ENCODE measurements at regions not wholly inside any gene's neighbourhood (a gene's known extent, or its start where the extent isn't known, plus 50 kb on each side); places are given as distances from the start of the nearest gene placed in this dataset.
"Not testable (repeated sequence)": the region's sequence is repeated elsewhere in the genome, so short reads cannot be mapped to it uniquely, and the experiment has no call there.

DNA sequence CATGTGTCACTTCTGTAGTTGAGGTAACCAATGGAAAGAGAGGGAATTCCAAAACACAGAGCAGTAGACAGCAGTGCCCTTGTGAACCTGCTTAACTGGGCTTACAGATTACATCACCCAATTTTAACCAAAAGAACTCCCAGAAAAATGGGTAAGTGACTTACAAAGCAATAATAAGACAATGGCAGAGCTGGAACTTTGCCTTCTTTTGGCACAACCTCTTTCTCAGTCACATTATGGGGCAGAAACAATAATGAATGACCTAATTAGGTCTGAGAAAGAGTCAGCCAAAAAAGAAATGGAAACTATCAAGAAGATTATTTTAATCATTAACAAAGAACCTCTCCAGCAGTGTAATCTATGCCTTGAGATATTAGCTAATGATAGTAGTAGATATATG is 146.5 kb downstream of the SPATA31D1 start:
- TF ChIP-seq, protein P1, sequence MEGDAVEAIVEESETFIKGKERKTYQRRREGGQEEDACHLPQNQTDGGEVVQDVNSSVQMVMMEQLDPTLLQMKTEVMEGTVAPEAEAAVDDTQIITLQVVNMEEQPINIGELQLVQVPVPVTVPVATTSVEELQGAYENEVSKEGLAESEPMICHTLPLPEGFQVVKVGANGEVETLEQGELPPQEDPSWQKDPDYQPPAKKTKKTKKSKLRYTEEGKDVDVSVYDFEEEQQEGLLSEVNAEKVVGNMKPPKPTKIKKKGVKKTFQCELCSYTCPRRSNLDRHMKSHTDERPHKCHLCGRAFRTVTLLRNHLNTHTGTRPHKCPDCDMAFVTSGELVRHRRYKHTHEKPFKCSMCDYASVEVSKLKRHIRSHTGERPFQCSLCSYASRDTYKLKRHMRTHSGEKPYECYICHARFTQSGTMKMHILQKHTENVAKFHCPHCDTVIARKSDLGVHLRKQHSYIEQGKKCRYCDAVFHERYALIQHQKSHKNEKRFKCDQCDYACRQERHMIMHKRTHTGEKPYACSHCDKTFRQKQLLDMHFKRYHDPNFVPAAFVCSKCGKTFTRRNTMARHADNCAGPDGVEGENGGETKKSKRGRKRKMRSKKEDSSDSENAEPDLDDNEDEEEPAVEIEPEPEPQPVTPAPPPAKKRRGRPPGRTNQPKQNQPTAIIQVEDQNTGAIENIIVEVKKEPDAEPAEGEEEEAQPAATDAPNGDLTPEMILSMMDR (IDR thresholded peaks at IDR 0.05; ENCODE audit: extremely low read depth, missing control alignments) = no peak
- no peak for DNase-seq (ENCODE audit: low spot score)

DNA sequence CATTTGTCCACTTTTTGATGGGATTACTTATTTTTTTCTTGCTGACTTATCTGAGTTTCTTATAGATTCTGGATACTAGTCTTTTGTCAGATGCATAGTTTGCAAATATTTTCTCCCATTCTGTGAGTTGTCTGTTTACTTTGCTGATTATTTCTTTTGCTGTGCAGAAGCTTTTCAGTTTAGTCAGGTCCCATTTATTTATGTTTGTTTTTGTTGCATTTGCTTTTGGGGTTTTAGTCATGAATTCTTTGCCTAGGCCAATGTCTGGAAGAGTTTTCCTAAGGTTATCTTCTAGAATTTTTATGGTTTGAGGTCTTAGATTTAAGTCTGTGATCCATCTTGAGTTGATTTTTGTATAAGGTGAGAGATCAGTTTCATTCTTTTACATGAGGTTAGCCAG is 149.5 kb downstream of the SPATA31D1 start:
- not testable (repeated sequence) for DNase-seq (ENCODE audit: low spot score)

DNA sequence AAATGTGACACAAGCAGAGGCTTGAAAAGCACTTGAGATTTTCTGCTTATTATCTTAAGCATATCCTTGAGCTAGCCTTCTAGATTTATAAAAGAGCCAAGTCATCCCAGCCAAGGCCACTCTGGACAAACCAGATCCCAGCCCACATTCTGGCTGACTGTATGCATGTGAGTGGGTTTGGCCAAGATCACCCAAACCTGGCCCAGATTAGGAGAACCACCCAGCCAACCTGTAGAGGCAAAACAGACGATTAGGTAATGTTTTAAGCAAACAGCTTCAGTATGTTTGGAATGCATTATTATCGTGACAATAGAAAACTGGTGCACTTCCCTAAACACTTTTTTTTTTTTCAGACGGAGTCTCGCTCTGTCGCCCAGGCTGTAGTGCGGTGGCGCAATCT is 151.9 kb downstream of the SPATA31D1 start:
- TF ChIP-seq, protein P1 (IDR thresholded peaks at IDR 0.05; ENCODE audit: extremely low read depth, missing control alignments) = no peak
- DNase-seq (ENCODE audit: low spot score) = no peak

DNA sequence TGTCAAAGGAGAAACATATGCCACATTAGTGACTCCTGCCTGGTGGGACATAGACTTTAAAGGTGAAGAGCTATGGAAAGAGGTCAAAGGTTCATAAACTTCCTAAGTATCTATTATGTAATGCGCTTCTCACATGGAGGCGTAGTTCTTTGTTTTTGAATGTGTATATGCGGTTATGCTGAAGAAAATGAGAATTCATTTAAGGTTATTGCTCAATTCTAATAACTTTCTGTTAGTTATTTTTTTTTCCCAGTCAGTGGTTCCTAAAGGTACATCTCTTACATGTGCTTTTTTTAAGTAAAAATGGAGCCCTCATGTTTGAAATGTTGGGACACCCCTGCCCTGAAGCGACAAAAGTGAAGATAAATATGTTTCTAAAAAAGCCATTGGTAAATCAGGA is 156.2 kb downstream of the SPATA31D1 start:
- TF ChIP-seq, protein P1 (IDR thresholded peaks at IDR 0.05; ENCODE audit: extremely low read depth, missing control alignments) = no peak
- DNase-seq (ENCODE audit: low spot score) = no peak

DNA sequence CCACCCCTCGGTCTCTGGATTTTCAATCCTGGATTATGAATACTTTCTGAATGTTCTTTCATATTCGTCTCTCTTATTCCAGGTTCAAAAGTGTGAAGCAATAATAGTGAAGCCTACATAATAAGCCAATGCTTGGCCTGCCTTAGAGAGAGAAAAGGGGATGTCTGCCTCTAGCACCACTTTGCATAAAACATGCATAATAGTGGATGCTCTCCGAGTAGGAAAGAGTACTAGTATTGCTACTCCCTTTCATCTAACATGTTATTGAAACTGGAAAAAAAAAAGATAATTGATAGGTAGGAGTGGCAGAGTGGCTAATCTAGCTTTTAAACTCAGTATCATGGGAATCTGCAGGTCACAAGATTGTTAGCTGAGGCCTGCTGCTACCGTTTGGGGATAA is 158.1 kb downstream of the SPATA31D1 start:
- DNase-seq (ENCODE audit: low spot score) = no peak
- TF ChIP-seq, protein P1 (IDR thresholded peaks at IDR 0.05; ENCODE audit: extremely low read depth, missing control alignments) = no peak

DNA sequence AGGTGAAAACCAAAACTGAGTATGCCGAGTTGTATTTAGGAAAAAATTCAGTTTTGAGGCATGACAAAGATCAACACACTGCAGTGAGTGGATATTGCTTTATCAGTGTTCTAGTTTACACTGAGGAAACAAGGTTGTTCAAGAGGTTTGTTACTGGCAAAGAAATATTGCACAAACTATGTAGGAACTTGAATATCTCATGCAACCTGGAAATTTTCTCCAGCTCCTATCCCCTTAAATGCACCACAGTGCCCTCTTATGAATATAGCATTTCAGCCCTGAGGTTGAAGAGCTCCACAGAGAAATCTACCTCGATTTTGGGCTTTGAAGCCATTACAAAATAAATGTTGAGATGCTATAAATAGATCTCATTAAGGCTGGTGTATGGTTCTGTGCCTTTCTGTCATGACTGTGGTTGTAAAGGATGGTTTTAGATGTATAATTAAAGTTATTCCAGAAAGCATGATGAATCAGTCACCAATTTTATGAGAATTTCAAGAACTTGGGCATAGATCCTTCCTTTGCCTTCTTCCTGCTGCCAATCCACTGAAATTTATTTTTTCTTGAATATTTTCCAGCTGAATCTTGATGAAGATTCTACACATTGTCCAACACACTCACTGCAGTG is 159.3 kb downstream of the SPATA31D1 start:
- TF ChIP-seq, protein P1 (IDR thresholded peaks at IDR 0.05; ENCODE audit: extremely low read depth, missing control alignments) = no peak
- no peak for DNase-seq (ENCODE audit: low spot score)

DNA sequence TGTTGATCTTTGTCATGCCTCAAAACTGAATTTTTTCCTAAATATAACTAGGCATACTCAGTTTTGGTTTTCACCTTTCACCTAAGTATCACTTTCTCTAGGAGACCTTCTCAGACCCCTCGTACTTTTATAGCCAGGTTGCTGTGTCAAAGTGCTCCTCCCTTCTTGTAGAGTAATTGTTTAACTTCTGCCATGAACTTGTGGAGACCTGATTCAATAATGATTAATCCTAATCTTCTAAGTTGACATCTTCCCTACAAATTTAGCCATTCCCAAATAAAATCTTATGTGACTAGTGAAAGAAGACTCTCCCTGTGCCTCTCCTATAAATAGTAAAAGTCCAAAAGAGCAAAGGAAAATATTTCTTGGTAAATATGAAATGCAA is 159.8 kb downstream of the SPATA31D1 start:
- TF ChIP-seq, protein P1 (IDR thresholded peaks at IDR 0.05; ENCODE audit: extremely low read depth, missing control alignments) = no peak

DNA sequence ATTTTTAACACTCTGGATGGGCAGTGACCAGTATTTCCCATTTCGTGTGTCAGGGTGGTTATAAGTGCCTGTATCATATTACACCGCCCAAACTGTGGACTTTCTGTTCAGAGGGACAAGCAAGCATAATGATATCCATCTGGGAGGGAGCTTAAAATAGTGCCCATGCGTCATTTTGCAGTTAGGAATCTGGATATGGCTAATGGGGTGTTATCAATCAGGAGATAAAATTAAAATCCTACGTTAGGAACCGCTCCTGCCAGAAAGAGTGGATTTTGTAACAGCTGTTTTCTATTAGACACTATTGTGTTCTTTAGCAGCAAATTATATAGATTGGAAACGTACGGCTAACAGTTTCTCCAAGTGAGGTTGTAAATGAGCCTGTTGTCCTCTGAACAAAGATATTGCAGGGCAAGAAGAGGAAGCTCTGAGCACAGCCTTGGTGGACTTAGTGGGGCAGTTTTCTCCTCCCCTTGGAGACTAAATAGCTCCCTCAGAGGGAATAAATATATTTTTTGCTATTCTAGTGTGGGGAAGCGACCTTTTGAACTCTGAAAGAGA is 160.4 kb downstream of the SPATA31D1 start:
- TF ChIP-seq, protein P1 (IDR thresholded peaks at IDR 0.05; ENCODE audit: extremely low read depth, missing control alignments) = no peak
- DNase-seq (ENCODE audit: low spot score) = no peak

More for the DNA sequence above, 159.8 kb downstream of the SPATA31D1 start:
- DNase-seq (ENCODE audit: low spot score) = no peak

Measured in GM20000 (cell line).